Prostate gland (tissue), 2 donors: ENCODE measurements at regions not wholly inside any gene's neighbourhood (a gene's known extent, or its start where the extent isn't known, plus 50 kb on each side); places are given as distances from the start of the nearest gene placed in this dataset.
"Not testable (repeated sequence)": the region's sequence is repeated elsewhere in the genome, so short reads cannot be mapped to it uniquely, and the experiment has no call there.

ENCODE experiments used
- DNase-seq: peaks from one replicate; pipeline ENCODE4 v3.0.0-alpha.2; 2019; ENCODE audit warnings: low spot score
- H3K27ac ChIP-seq, 2 donors: fragments of 200-600 bp; sonication (generic); 2 replicates each; pipeline ENCODE4 v1.5.1; 2017 to 2019
- H3K27me3 ChIP-seq: fragments of 200-600 bp; sonication (generic); replicated peaks from 2 replicates; pipeline ENCODE4 v1.5.1; 2019; ENCODE audit not compliant: insufficient read depth
- H3K36me3 ChIP-seq, 2 donors: fragments of 200-600 bp; sonication (generic); 1 replicate in 1 of 2; 2 replicates in 1 of 2; pipeline versions ENCODE4 v1.5.1 to v1.8.1; 2017 to 2019
- H3K4me1 ChIP-seq: fragments of 200-600 bp; sonication (generic); replicated peaks from 2 replicates; pipeline ENCODE4 v1.5.1; 2019
- H3K4me3 ChIP-seq, 2 donors: fragments of 200-600 bp; sonication (generic); 2 replicates each; pipeline ENCODE4 v1.5.1; 2017 to 2019
- H3K9me3 ChIP-seq: fragments of 200-600 bp; sonication (generic); 2 replicates; pipeline ENCODE4 v1.5.1; 2017
- CTCF ChIP-seq, 4 experiments: fragments of 200-600 bp in 2 of 4; fragments of 450-650 bp in 2 of 4; sonication (generic) in 2 of 4; IDR thresholded peaks; 1 replicate in 3 of 4; 2 replicates in 1 of 4; pipeline ENCODE4 v1.5.1; 2016 to 2019; ENCODE audit warnings: antibody characterized with exemption in 4 of 4, mild to moderate bottlenecking in 2 of 4, moderate library complexity in 2 of 4
- POLR2A ChIP-seq: fragments of 450-650 bp; IDR thresholded peaks from one replicate; pipeline ENCODE4 v1.6.1; 2016; ENCODE audit warnings: antibody characterized with exemption, mild to moderate bottlenecking
- POLR2AphosphoS5 ChIP-seq: sonication (generic); formaldehyde crosslinking; IDR thresholded peaks from one replicate; pipeline ENCODE4 v1.6.1; 2017; ENCODE audit warnings: antibody characterized with exemption
- WGBS: methylation state at CpG from one replicate; pipeline ENCODE4 v1.1.5; 2018; 5-methylcytosine and 5-hydroxymethylcytosine counted together
- intact Hi-C: fragments of 100-400 bp; cut with DNase I; formaldehyde crosslinking; loops from one replicate; pipeline ENCODE4 v1.14.2; 2022

- no peaks in the 10 kb centered on the region for H3K27me3 ChIP-seq
- intact Hi-C loops = loop anchor here (5.0 to 10.0 kb wide), 2 partner anchors 310 to 443 kb away; no protein-coding TSS in a partner anchor
- H3K4me1 ChIP-seq = no peaks in the 10 kb centered on the region
- H3K36me3 ChIP-seq = no peaks in the 10 kb centered on the region
- H3K4me3 ChIP-seq = no peak overlapping the region
- DNase-seq = no peak
- H3K27ac ChIP-seq = peak overlapping the region; percentile 50 to 64
- no peaks in the 10 kb centered on the region for H3K9me3 ChIP-seq
- WGBS = 40% methylated on average over 7 of the region's 7 CpGs
- TF ChIP-seq CTCF (IDR thresholded peaks at IDR 0.05) (no peak), POLR2AphosphoS5 (no peak), POLR2A (no peak)
These were observed 114.8 kb upstream of the ZNF236 start for GRCh38 chr18:76707534-76707933.

GRCh38 chr18:76704589-76704988 is 117.8 kb upstream of the ZNF236 start:
- 82% methylated on average over 4 of the region's 4 CpGs for whole genome bisulfite sequencing
- intact Hi-C loops = loop anchor here (10.0 kb wide), 1 partner anchor 440 kb away; no protein-coding TSS in a partner anchor

DNA sequence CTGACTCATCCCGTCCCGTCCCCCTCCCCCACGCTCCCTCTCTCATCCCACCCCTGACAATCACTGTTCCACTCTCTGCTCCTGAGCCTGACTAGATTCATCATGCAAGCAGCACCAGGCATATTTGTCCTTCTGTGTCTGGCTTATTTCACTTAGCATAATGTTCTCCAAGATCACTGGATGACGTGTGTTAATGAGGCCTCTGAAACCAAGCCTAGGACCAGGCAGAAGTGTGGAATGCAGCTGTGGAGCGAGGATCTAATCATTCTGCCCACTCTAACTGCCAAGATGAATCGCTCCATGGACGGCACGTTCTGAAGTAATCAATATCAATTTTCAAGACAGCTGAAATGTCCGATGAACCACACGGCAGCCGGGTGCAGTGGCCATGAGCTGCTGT is 122.4 kb upstream of the ZNF236 start:
- Histone ChIP-seq H3K36me3 (no peaks in the 10 kb centered on the region), H3K4me1 (no peaks in the 10 kb centered on the region), H3K4me3 (no peak overlapping the region), H3K27ac (no peak overlapping the region), H3K27me3 (no peaks in the 10 kb centered on the region), H3K9me3 (no peaks in the 10 kb centered on the region)
- DNase-seq = no peak
- WGBS = 90% methylated on average over 11 of the region's 11 CpGs
- intact Hi-C loops = loop anchor here (10.0 kb wide), 1 partner anchor 435 kb away; no protein-coding TSS in a partner anchor
- TF ChIP-seq CTCF (IDR thresholded peaks at IDR 0.05) = no peak
- no peak for TF ChIP-seq POLR2A
- TF ChIP-seq POLR2AphosphoS5 = no peak

More at GRCh38 chr18:76704589-76704988, 117.8 kb upstream of the ZNF236 start:
- not testable (repeated sequence) for DNase-seq, H3K27ac ChIP-seq, H3K4me3 ChIP-seq, H3K4me1 ChIP-seq, H3K27me3 ChIP-seq, H3K36me3 ChIP-seq, H3K9me3 ChIP-seq

DNA sequence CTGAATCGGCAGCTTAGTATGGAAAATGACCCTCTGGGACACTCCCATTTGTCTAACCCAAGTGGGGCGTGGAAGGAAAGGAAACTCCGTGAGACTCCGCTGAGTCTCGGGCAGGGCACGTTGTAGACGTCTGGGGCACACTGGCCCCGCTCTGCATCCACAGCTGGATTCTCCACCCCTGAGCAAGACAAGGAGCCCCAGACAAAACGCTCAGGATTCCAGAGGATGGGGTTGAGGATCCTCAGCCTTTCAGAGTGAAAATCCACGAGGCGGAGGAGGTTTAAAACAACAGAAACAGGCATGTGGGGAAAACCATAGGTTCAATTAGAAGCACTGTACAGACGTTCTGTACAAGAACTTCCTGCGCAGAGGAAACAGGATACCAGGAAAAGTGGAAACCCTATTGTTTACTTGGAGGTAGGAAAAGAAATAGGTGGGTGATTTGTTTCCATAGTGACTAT is 124.9 kb upstream of the ZNF236 start:
- intact Hi-C loops = no loop called here
- 6% methylated on average over 13 of the region's 13 CpGs for WGBS

GRCh38 chr18:76691800-76692199 is 130.6 kb upstream of the ZNF236 start:
- no peak for DNase-seq
- WGBS = 38% methylated on average over 7 of the region's 7 CpGs

More for the DNA sequence above, 124.9 kb upstream of the ZNF236 start:
- TF ChIP-seq POLR2AphosphoS5 (no peak), CTCF (IDR thresholded peaks at IDR 0.05) (no peak), POLR2A (no peak)
- Histone ChIP-seq H3K27me3 (no peaks in the 10 kb centered on the region), H3K36me3 (no peaks in the 10 kb centered on the region), H3K4me3 (peak overlapping the region in 1 of 2 donors; percentile 17), H3K4me1 (no peaks in the 10 kb centered on the region), H3K9me3 (no peaks in the 10 kb centered on the region), H3K27ac (no peak overlapping the region)
- DNase-seq = no peak

More at GRCh38 chr18:76691800-76692199, 130.6 kb upstream of the ZNF236 start:
- TF ChIP-seq POLR2A = no peak
- TF ChIP-seq POLR2AphosphoS5 = no peak
- TF ChIP-seq CTCF (IDR thresholded peaks at IDR 0.05) = no peak
- intact Hi-C loops = no loop called here
- Histone ChIP-seq H3K36me3 (no peaks in the 10 kb centered on the region), H3K9me3 (no peaks in the 10 kb centered on the region), H3K4me1 (no peaks in the 10 kb centered on the region), H3K4me3 (no peak overlapping the region), H3K27me3 (no peaks in the 10 kb centered on the region), H3K27ac (no peak overlapping the region)
